HEK293T (cell line): ENCODE measurements at regions not wholly inside any gene's neighbourhood (a gene's known extent, or its start where the extent isn't known, plus 50 kb on each side); places are given as distances from the start of the nearest gene placed in this dataset.

Source experiments
- ARNT ChIP-seq: fragments of 450-650 bp; IDR thresholded peaks from 2 replicates; pipeline ENCODE4 v1.6.1; 2017; ENCODE audit warnings: mild to moderate bottlenecking
- FOXA1 ChIP-seq: fragments of 450-650 bp; IDR thresholded peaks from 2 replicates; pipeline ENCODE4 v1.6.1; 2016; ENCODE audit warnings: mild to moderate bottlenecking
- FOXK2 ChIP-seq: fragments of 450-650 bp; IDR thresholded peaks from 2 replicates; pipeline ENCODE4 v1.6.1; 2016; ENCODE audit warnings: mild to moderate bottlenecking
- FOXM1 ChIP-seq: fragments of 450-650 bp; IDR thresholded peaks from 2 replicates; pipeline ENCODE4 v1.6.1; 2017; ENCODE audit warnings: mild to moderate bottlenecking, borderline replicate concordance
- NFRKB ChIP-seq: fragments of 450-650 bp; IDR thresholded peaks from 2 replicates; pipeline ENCODE4 v1.6.1; 2016; ENCODE audit warnings: mild to moderate bottlenecking, moderate library complexity

GRCh38 chr5:96322865-96323264, 110.2 kb downstream of the PCSK1 start:
- TF ChIP-seq FOXM1 = no peak
- TF ChIP-seq NFRKB = no peak
- TF ChIP-seq FOXA1 = no peak
- TF ChIP-seq ARNT = no peak
- no peak for TF ChIP-seq FOXK2
